Ishikawa (cell line): ENCODE measurements at regions not wholly inside any gene's neighbourhood (a gene's known extent, or its start where the extent isn't known, plus 50 kb on each side); places are given as distances from the start of the nearest gene placed in this dataset.

Experiments
- RAD21 ChIP-seq: IDR thresholded peaks from 2 replicates; pipeline ENCODE4 v1.6.1; 2012; ENCODE audit warnings: low read depth
- ZBTB7A ChIP-seq: IDR thresholded peaks from 2 replicates; pipeline ENCODE4 v1.6.1; 2012; ENCODE audit warnings: low read depth

DNA sequence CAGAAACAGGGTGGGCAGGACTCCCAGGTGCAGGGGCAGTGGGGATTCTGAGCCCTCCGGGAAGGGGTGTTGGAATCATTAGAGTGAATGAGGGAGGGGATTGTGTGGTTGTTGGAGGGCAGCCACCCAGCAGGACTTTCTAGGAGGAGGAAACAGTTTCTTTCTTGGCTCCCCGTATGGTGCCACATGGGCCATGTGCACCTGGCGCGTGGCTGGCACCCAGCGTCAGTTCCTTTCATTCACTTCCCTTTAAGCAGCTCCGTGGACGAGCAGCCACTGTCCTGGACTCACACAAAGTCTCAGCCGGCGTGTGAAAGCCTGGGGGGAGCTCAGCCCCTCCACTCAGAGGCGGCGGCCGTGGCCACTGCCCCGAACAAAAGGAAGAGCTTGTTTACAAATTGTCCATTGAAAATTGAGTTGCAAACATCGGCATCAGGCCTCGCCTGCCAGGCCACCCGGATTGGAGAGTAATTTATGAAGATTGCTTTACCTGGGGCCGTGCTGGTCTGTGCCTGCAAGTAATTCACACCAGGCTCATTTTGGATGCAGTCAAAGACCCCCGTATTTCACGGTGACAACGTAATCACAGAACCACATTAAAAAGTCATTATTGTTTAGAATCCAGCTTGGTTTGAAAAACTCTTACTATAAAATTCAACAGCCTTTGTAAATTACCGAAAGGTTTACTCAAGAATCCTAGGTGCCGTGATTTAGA, 101.7 kb upstream of the C14orf180 start:
- TF ChIP-seq RAD21 (no peak), ZBTB7A (no peak)
